CD1c-positive myeloid dendritic cell (primary cell): ENCODE measurements at regions not wholly inside any gene's neighbourhood (a gene's known extent, or its start where the extent isn't known, plus 50 kb on each side); places are given as distances from the start of the nearest gene placed in this dataset.

Source experiments
- DNase-seq: peaks from one replicate; pipeline ENCODE4 v3.0.0-alpha.2; 2016; ENCODE audit errors: extremely low spot score

- DNase-seq = no peak
These were observed 715.5 kb downstream of the GBE1 start for GRCh38 chr3:81045976-81046375.

- no peak for DNase-seq
These were observed 716.2 kb downstream of the GBE1 start for GRCh38 chr3:81045246-81045645.

GRCh38 chr3:81043660-81044199, 717.7 kb downstream of the GBE1 start:
- DNase-seq = no peak

GRCh38 chr3:81043009-81043408, 718.4 kb downstream of the GBE1 start:
- no peak for DNase-seq

- DNase-seq = no peak
These were observed 720.1 kb downstream of the GBE1 start for GRCh38 chr3:81041331-81041730.

- DNase-seq = no peak
These were observed 721.3 kb downstream of the GBE1 start for GRCh38 chr3:81040107-81040506.

GRCh38 chr3:81033684-81034083, 727.8 kb downstream of the GBE1 start:
- no peak for DNase-seq

- DNase-seq = no peak
These were observed 728.3 kb downstream of the GBE1 start for GRCh38 chr3:81033185-81033584.

- no peak for DNase-seq
These were observed 731.6 kb downstream of the GBE1 start for GRCh38 chr3:81029861-81030260.

- no peak for DNase-seq
These were observed 734.1 kb downstream of the GBE1 start for GRCh38 chr3:81027344-81027743.

GRCh38 chr3:81024560-81024959, 736.9 kb downstream of the GBE1 start:
- no peak for DNase-seq

- no peak for DNase-seq
These were observed 739.1 kb downstream of the GBE1 start for GRCh38 chr3:81022339-81022738.

GRCh38 chr3:81013360-81013759, 748.1 kb downstream of the GBE1 start:
- no peak for DNase-seq

GRCh38 chr3:81005992-81006391, 755.5 kb downstream of the GBE1 start:
- DNase-seq = no peak

- DNase-seq = no peak
These were observed 757.6 kb downstream of the GBE1 start for GRCh38 chr3:81003817-81004216.

GRCh38 chr3:81003008-81003645, 758.3 kb downstream of the GBE1 start:
- no peak for DNase-seq

- DNase-seq = no peak
These were observed 762.0 kb downstream of the GBE1 start for GRCh38 chr3:80999481-80999880.

- DNase-seq = no peak
These were observed 763.4 kb downstream of the GBE1 start for GRCh38 chr3:80998022-80998421.

- no peak for DNase-seq
These were observed 763.8 kb downstream of the GBE1 start for GRCh38 chr3:80997622-80998021.

GRCh38 chr3:80994767-80995166, 766.7 kb downstream of the GBE1 start:
- DNase-seq = no peak

GRCh38 chr3:80994085-80994665, 767.3 kb downstream of the GBE1 start:
- DNase-seq = no peak

GRCh38 chr3:80993241-80993945, 768.1 kb downstream of the GBE1 start:
- no peak for DNase-seq

GRCh38 chr3:80983753-80984152, 777.7 kb downstream of the GBE1 start:
- no peak for DNase-seq
